ENCODE measurements at regions not wholly inside any gene's neighbourhood (a gene's known extent, or its start where the extent isn't known, plus 50 kb on each side); places are given as distances from the start of the nearest gene placed in this dataset.
A peak's percentile ranks its signal among the peaks of the same experiment; 100 is the strongest.

DNA sequence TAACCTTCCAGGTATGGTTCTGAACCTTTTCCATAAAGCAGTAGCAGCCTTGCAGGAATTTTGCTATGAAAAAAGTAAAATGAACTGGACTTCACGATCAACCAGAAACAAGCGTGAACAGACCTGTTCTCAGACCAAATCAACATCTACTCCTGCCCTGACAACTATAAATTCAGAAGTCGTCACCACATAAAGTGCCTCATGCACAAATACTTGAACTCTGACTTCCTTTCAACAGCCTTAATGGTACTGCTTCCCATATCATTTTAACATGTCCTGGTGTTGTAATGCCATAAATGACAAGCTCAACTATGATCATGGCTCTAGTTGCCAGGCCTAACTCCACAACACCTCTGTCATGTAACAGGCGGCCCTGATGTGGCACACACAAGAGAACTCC is 262.4 kb downstream of the MTX2 start:
- Histone ChIP-seq H3K9me3 (ENCODE audit: low read depth, low read length) (no peaks in the 10 kb centered on the region), H3K36me3 (ENCODE audit: insufficient read depth, low read length) (no peaks in the 10 kb centered on the region), H3K27me3 (ENCODE audit: insufficient read depth, low read length) (peaks cover 5% of the 10 kb centered on the region), H3K27ac (ENCODE audit: low read depth, low read length) (no peak overlapping the region), H3K79me2 (ENCODE audit: insufficient read depth, low read length) (no peaks in the 10 kb centered on the region), H3K4me2 (ENCODE audit: insufficient read depth, low read length) (no peak overlapping the region), H3K4me1 (ENCODE audit: insufficient read depth, low read length) (peaks cover 34% of the 10 kb centered on the region), H2AFZ (ENCODE audit: low read length) (no peak overlapping the region), H4K20me1 (ENCODE audit: insufficient read depth, low read length) (no peaks in the 10 kb centered on the region), H3K4me3 (ENCODE audit: insufficient read depth, low read length) (no peak overlapping the region)
- DNase-seq (ENCODE audit: insufficient read length, low spot score, missing footprints) = no peak
- TF ChIP-seq, protein P1, sequence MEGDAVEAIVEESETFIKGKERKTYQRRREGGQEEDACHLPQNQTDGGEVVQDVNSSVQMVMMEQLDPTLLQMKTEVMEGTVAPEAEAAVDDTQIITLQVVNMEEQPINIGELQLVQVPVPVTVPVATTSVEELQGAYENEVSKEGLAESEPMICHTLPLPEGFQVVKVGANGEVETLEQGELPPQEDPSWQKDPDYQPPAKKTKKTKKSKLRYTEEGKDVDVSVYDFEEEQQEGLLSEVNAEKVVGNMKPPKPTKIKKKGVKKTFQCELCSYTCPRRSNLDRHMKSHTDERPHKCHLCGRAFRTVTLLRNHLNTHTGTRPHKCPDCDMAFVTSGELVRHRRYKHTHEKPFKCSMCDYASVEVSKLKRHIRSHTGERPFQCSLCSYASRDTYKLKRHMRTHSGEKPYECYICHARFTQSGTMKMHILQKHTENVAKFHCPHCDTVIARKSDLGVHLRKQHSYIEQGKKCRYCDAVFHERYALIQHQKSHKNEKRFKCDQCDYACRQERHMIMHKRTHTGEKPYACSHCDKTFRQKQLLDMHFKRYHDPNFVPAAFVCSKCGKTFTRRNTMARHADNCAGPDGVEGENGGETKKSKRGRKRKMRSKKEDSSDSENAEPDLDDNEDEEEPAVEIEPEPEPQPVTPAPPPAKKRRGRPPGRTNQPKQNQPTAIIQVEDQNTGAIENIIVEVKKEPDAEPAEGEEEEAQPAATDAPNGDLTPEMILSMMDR (IDR thresholded peaks at IDR 0.05; ENCODE audit: extremely low read depth, low read depth, low read length) = no peak

DNA sequence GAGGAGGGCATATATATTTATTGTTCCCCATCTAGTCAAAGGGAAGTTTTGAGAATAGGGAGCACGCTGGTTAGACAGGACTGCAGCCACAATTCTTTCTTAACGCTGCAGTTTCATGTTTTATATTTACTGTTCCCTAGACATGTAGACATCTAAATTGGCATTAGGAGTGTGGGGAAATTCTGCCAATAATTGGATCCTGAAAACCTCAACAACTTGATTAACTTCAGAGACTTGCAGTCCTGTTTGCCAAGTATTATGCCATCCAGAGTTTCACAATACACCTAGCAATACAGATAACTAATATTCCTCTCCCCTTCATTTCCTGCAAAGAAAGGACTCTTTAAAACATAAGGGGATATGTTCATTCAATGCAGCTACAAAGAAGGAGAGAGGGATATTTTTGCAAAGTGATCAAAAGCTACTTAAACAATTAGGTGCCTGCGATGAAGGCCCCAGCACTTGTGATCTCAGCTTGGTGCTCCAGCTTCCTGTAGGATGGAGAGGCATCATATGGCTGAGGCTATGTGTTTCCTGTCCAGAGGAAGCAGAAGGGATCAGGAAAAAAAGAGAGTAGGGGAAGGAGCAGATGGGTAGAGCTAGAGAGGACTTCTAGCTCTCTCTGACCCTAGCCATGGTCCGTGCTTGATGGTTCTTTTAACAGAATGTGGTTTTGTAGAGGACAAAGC is 264.4 kb downstream of the MTX2 start:
- TF ChIP-seq, protein P1 (IDR thresholded peaks at IDR 0.05; ENCODE audit: extremely low read depth, low read depth, low read length) = no peak
- H3K4me2 ChIP-seq (ENCODE audit: insufficient read depth, low read length) = no peak overlapping the region
- DNase-seq (ENCODE audit: insufficient read length, low spot score, missing footprints) = no peak
- H3K27ac ChIP-seq (ENCODE audit: low read depth, low read length) = no peak overlapping the region
- peaks cover 5% of the 10 kb centered on the region for H3K27me3 ChIP-seq (ENCODE audit: insufficient read depth, low read length)
- H3K9me3 ChIP-seq (ENCODE audit: low read depth, low read length) = no peaks in the 10 kb centered on the region
- no peaks in the 10 kb centered on the region for H3K79me2 ChIP-seq (ENCODE audit: insufficient read depth, low read length)
- H3K4me3 ChIP-seq (ENCODE audit: insufficient read depth, low read length) = no peak overlapping the region
- peaks cover 24% of the 10 kb centered on the region for H3K4me1 ChIP-seq (ENCODE audit: insufficient read depth, low read length)
- H2AFZ ChIP-seq (ENCODE audit: low read length) = no peak overlapping the region
- no peaks in the 10 kb centered on the region for H3K36me3 ChIP-seq (ENCODE audit: insufficient read depth, low read length)
- no peaks in the 10 kb centered on the region for H4K20me1 ChIP-seq (ENCODE audit: insufficient read depth, low read length)

DNA sequence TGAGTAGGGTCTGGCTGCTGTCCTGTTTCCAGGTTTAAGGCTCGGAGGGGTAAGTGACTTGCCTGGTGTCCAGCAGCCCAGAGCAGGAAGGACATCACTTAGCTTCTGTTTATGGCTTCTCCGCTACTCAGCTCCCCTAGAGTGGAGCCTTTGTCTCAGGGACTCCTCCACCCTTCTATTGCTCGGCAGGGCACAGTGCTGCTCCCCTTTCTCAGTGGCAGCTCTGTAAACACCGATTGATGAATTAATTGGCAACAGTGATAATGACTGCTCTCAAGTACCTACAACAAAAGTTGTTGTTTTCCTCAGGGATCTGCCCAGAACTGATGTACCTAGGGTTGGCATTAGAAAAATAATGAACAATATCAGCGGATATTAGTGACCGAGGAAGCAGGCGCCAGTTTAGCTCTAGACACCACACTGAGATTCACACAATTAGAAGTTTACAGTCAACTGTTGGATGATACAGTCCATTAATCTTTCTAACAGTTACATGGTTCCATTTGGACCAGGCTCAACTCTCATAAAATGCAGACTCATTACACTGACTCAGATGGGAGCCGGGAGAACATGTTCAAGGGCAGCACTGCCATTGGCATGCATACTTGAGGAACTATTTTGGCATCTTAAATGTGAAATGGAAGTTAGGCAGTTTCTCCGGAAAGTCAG is 265.7 kb downstream of the MTX2 start:
- Histone ChIP-seq H4K20me1 (ENCODE audit: insufficient read depth, low read length) (no peaks in the 10 kb centered on the region), H3K4me1 (ENCODE audit: insufficient read depth, low read length) (peaks cover 24% of the 10 kb centered on the region), H3K36me3 (ENCODE audit: insufficient read depth, low read length) (no peaks in the 10 kb centered on the region), H3K27ac (ENCODE audit: low read depth, low read length) (peak overlapping the region; percentile 86), H3K4me2 (ENCODE audit: insufficient read depth, low read length) (peak overlapping the region; percentile 79), H2AFZ (ENCODE audit: low read length) (peak overlapping the region; percentile 75), H3K27me3 (ENCODE audit: insufficient read depth, low read length) (no peaks in the 10 kb centered on the region), H3K9me3 (ENCODE audit: low read depth, low read length) (no peaks in the 10 kb centered on the region), H3K4me3 (ENCODE audit: insufficient read depth, low read length) (peak overlapping the region; percentile 36), H3K79me2 (ENCODE audit: insufficient read depth, low read length) (no peaks in the 10 kb centered on the region)
- no peak for DNase-seq (ENCODE audit: insufficient read length, low spot score, missing footprints)
- TF ChIP-seq, protein P1 (IDR thresholded peaks at IDR 0.05; ENCODE audit: extremely low read depth, low read depth, low read length) = no peak

DNA sequence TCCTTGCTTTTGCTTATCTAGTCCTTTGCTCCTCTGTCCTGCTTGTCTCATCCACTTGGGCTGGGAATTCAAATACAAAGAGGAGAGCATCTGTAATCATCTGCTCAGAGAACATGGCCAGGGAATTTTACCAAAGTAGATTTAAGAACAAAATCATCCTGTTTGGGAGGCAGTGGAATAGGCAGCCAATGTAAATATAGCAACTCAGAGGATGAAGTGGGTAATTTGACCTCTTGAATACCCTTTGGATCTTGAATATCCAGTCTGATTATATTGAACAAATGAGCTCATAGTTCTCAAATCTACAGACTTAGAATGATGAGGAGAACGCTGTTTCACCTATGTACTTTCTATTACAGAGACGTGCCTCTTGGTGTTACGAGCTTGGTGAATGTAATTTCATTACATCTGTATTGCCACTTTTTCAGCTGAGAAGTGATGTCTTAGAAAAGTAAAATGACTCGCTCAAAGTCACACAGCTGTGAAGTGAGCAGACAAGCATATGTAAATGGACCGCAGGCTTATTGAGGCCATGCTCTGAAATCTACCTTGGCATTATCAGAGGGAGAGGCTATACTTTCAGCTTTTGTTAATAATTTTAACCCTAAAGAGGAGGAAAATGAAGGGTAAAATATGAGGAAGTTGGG is 266.3 kb downstream of the MTX2 start:
- Histone ChIP-seq H4K20me1 (ENCODE audit: insufficient read depth, low read length) (no peaks in the 10 kb centered on the region), H3K4me3 (ENCODE audit: insufficient read depth, low read length) (peak overlapping the region; percentile 36), H3K9me3 (ENCODE audit: low read depth, low read length) (no peaks in the 10 kb centered on the region), H3K4me1 (ENCODE audit: insufficient read depth, low read length) (peaks cover 24% of the 10 kb centered on the region), H3K4me2 (ENCODE audit: insufficient read depth, low read length) (peak overlapping the region; percentile 79), H2AFZ (ENCODE audit: low read length) (peak overlapping the region; percentile 75), H3K79me2 (ENCODE audit: insufficient read depth, low read length) (no peaks in the 10 kb centered on the region), H3K27ac (ENCODE audit: low read depth, low read length) (peak overlapping the region; percentile 86), H3K36me3 (ENCODE audit: insufficient read depth, low read length) (no peaks in the 10 kb centered on the region), H3K27me3 (ENCODE audit: insufficient read depth, low read length) (no peaks in the 10 kb centered on the region)
- DNase-seq (ENCODE audit: insufficient read length, low spot score, missing footprints) = no peak
- TF ChIP-seq, protein P1 (IDR thresholded peaks at IDR 0.05; ENCODE audit: extremely low read depth, low read depth, low read length) = no peak
